ENCODE measurements at regions not wholly inside any gene's neighbourhood (a gene's known extent, or its start where the extent isn't known, plus 50 kb on each side); places are given as distances from the start of the nearest gene placed in this dataset.

- no peaks in the 10 kb centered on the region for H3K4me1 Mint-ChIP-seq
- ATAC-seq (no peak), DNase-seq (no peak)
- peaks cover 26% of the 10 kb centered on the region for H3K27me3 Mint-ChIP-seq
- no peak overlapping the region for H3K4me3 Mint-ChIP-seq
- H3K27ac Mint-ChIP-seq, result no peak overlapping the region
- no peaks in the 10 kb centered on the region for H3K9me3 Mint-ChIP-seq
Observed at GRCh38 chr12:125245581-125246557, 180.6 kb downstream of the AACS start.

DNA sequence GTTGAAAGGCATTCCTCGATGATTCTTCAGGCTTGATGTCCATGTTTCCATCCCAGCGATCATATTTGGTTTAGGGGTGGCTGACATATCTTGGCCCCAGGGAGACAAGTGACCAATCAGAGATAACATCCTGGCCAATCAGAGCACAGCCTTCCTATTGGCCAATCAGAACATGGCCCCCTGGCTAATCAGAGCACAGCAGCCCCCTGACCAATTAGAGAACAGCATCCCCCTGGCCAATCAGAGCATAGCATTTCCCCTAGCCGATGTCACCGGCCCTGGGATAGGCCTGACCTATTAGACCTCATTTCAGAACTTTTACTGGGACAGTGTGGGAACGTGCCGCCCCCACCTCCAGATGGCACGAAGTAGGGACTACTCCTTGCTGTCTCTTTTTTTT is 182.2 kb downstream of the AACS start:
- ATAC-seq (no peak), DNase-seq (no peak)
- Mint-ChIP-seq H3K27ac (no peak overlapping the region), H3K27me3 (peaks cover 21% of the 10 kb centered on the region), H3K4me1 (no peaks in the 10 kb centered on the region), H3K4me3 (no peak overlapping the region), H3K9me3 (no peaks in the 10 kb centered on the region)

DNA sequence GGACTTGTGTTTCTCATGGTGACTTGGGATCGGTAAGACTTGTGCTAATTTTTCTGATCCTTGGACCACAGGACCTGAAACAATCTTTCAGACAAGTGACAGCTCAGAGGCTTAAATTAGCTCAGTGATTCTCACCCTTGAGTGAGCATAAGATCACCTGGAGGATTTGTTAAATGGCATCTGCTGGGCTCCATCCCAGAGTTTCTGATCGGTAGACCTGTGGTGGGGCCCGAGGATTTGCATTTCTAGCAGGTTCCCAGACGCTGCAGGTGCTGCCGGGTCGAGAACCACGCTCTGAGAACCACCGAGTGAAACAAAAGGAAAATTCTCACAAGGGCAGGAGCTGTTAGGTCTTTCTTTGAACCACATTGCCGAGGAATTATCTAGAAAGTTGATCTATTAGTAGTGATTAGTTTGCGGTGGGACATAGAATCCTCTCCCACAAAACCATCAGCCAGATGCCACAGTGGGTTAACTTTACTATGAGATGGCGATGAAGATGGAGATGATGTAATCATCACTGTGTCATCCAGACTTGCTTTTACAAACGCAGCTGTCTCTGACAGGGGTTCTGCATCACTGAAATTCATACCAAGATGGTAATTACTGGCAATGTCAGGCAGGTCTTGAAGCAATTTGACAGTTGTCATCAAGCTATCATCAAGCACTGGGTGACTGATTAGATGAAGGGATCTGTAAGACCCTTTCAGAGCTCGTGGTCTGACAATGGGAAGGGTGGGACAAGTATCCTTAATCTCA is 184.0 kb downstream of the AACS start:
- H3K9me3 Mint-ChIP-seq, result no peaks in the 10 kb centered on the region
- no peak overlapping the region for H3K4me3 Mint-ChIP-seq
- H3K27ac Mint-ChIP-seq, result no peak overlapping the region
- DNase-seq, result no peak
- peaks cover 14% of the 10 kb centered on the region for H3K27me3 Mint-ChIP-seq
- ATAC-seq, result no peak
- no peaks in the 10 kb centered on the region for H3K4me1 Mint-ChIP-seq

- Mint-ChIP-seq H3K27ac (no peak overlapping the region), H3K9me3 (no peaks in the 10 kb centered on the region), H3K4me1 (no peaks in the 10 kb centered on the region), H3K4me3 (no peak overlapping the region), H3K27me3 (peaks cover 13% of the 10 kb centered on the region)
- ATAC-seq, result no peak
- DNase-seq, result no peak
Observed at GRCh38 chr12:125249932-125250331, 184.7 kb downstream of the AACS start.

DNA sequence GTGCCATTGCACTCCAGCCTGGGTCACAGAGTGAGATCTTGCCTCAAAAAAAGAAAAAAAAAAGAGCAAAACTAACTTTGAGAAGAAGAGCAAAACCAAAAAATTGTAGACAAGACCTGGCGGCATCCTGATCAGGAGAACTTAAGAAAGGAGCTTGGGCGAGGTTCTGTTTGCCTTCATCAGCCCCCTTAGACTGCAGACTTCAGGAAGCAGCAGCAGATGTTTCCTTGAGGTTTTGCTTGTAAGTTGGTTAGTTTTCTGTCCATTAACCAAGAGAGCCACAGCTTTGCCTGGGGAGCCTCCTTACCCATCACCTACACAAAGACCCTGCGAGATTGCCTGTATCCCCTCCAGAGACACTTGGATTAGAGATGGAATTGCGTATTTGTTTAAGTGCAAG is 189.0 kb downstream of the AACS start:
- no peak overlapping the region for H3K4me3 Mint-ChIP-seq
- no peaks in the 10 kb centered on the region for H3K4me1 Mint-ChIP-seq
- no peak for DNase-seq
- H3K9me3 Mint-ChIP-seq, result peaks cover 0 to 5% of the 10 kb centered on the region in 2 donors
- no peak for ATAC-seq
- peak overlapping the region in 1 of 2 donors; percentile 29 for H3K27ac Mint-ChIP-seq
- H3K27me3 Mint-ChIP-seq, result peaks cover 15% of the 10 kb centered on the region

DNA sequence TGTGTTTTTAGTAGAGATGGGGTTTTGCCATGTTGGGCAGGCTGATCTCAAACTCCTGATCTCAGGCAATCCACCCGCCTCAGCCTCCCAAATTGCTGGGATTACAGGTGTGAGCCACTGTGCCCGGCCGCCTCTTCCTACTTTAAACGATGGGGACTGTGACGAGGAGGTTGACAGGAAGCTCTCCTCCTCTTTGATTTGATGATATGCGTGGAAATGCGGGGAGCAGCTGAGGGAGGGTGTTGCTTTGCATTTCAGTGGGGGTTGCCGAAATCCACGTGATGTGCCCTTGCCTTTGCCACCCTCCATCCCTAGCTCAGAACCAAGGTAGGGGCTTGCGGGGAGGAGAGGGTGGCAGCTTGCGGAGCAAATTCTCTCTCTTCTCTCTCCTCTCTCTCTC is 189.6 kb downstream of the AACS start:
- H3K9me3 Mint-ChIP-seq, result peaks cover 0 to 5% of the 10 kb centered on the region in 2 donors
- no peak overlapping the region for H3K4me3 Mint-ChIP-seq
- H3K27me3 Mint-ChIP-seq, result peaks cover 15% of the 10 kb centered on the region
- ATAC-seq (no peak), DNase-seq (no peak)
- H3K27ac Mint-ChIP-seq, result no peak overlapping the region
- no peaks in the 10 kb centered on the region for H3K4me1 Mint-ChIP-seq

- Mint-ChIP-seq H3K9me3 (peaks cover 0 to 5% of the 10 kb centered on the region in 2 donors), H3K27ac (no peak overlapping the region), H3K4me1 (no peaks in the 10 kb centered on the region), H3K27me3 (peaks cover 18% of the 10 kb centered on the region), H3K4me3 (no peak overlapping the region)
- ATAC-seq (no peak), DNase-seq (no peak)
Observed at GRCh38 chr12:125255935-125256633, 190.8 kb downstream of the AACS start.

DNA sequence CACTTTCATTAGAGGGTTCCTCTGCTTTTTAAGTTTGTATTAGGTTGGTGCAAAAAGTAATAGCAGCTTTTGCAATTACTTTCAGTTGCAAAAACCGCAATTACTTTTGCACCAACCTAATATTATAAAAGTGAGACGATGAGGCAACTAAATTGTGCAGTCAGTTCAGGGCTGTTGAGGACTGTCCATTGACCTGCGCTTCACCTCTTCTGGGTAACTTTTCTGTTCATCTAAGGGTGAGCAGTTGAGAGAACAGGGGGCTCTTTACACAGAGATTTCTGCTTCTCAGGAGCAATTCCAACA is 191.3 kb downstream of the AACS start:
- DNase-seq, result no peak
- Mint-ChIP-seq H3K4me1 (no peaks in the 10 kb centered on the region), H3K27me3 (peaks cover 22% of the 10 kb centered on the region), H3K27ac (peak overlapping the region in 1 of 2 donors; percentile 68), H3K9me3 (peaks cover 0 to 5% of the 10 kb centered on the region in 2 donors), H3K4me3 (no peak overlapping the region)
- ATAC-seq, result no peak

DNA sequence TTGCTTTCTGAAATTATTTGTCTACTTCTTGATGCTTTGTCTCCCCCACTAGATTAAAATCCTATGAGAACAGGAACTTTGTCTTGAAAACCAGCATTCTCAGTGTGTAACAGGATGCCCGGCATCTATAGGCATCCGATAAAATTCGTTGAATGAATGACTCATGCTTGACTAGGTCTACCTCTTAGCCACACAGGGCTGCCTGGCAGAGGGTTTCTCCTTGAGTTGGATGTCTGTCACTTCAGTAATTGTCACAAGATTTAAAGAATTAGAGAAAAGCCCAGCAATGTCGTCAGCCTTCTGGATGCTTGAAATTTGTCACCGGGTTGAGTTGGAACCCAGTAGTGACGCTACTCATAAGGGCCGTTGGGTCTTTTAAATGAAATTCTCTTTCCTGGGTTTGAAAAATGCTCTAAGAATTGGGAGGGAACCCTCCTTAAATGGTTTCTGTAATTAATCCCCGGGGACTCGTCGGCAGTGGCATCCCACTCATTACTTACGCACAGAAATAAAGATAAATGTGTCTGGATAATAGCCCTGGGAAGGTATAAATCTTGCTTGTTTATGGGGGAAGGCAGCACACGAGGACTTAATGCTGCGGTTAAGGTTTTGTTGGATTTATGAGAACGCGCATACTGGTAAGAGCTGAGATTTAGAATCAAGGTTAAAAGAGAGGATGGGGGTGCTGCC is 194.1 kb downstream of the AACS start:
- ATAC-seq, result no peak
- Mint-ChIP-seq H3K27me3 (peaks cover 29% of the 10 kb centered on the region), H3K9me3 (peaks cover 0 to 5% of the 10 kb centered on the region in 2 donors)

GRCh38 chr12:125262851-125263250 is 197.6 kb downstream of the AACS start:
- Mint-ChIP-seq H3K9me3 (no peaks in the 10 kb centered on the region), H3K4me3 (no peak overlapping the region), H3K27ac (no peak overlapping the region), H3K4me1 (no peaks in the 10 kb centered on the region), H3K27me3 (peaks cover 25% of the 10 kb centered on the region)
- ATAC-seq, result no peak
- no peak for DNase-seq

More for the DNA sequence above, 194.1 kb downstream of the AACS start:
- Mint-ChIP-seq H3K4me3 (no peak overlapping the region), H3K27ac (no peak overlapping the region), H3K4me1 (no peaks in the 10 kb centered on the region)
- no peak for DNase-seq

DNA sequence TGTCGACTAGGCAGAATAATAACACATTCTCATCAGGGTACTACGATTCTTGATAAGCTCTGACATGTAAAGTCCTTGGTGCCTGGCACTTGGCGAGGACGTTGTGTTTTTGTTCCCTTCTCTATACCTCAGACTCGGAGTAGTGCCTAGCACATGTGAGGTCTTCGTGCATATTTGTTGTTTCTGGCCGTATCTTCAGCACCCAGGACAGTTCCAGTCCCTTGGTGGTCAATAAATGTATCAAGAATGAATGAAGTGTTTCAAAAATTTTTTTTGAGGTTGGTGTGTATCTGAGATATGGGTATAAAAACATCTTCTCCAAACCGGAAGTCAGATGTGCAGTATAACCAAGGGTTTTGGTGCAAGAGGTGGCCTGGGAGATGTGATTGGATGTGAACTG is 198.2 kb downstream of the AACS start:
- Mint-ChIP-seq H3K4me1 (no peaks in the 10 kb centered on the region), H3K27me3 (peaks cover 25% of the 10 kb centered on the region), H3K9me3 (no peaks in the 10 kb centered on the region), H3K4me3 (no peak overlapping the region), H3K27ac (no peak overlapping the region)
- no peak for DNase-seq
- no peak for ATAC-seq

- H3K27ac Mint-ChIP-seq, result no peak overlapping the region
- peaks cover 18% of the 10 kb centered on the region for H3K27me3 Mint-ChIP-seq
- no peaks in the 10 kb centered on the region for H3K9me3 Mint-ChIP-seq
- ATAC-seq, result no peak
- H3K4me3 Mint-ChIP-seq, result no peak overlapping the region
- H3K4me1 Mint-ChIP-seq, result no peaks in the 10 kb centered on the region
- no peak for DNase-seq
Observed at GRCh38 chr12:125267114-125267513, 201.9 kb downstream of the AACS start.

DNA sequence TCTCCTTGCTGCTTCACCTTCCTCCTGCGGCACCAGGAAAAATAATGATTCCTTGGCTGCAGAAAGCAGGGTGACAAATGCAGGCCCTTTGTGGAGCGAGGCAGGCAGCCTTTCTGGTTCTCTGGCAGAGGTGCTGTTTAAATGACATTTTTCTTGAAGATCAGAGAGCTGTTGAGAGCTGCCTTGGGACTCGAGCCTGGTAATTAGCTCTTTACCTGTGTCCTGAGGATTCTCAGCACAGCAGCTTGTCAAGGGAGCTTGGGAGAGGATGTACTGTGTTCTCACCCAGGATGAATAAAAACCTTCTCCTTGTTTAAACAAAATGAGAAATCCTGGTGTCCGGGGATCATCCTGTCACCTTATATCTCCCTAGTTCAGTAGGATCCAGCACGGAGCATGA is 204.0 kb downstream of the AACS start:
- no peak overlapping the region for H3K27ac Mint-ChIP-seq
- DNase-seq (no peak), ATAC-seq (no peak)
- no peak overlapping the region for H3K4me3 Mint-ChIP-seq
- peaks cover 8% of the 10 kb centered on the region for H3K27me3 Mint-ChIP-seq
- H3K4me1 Mint-ChIP-seq, result no peaks in the 10 kb centered on the region
- no peaks in the 10 kb centered on the region for H3K9me3 Mint-ChIP-seq

- ATAC-seq (no peak), DNase-seq (no peak)
- no peak overlapping the region for H3K27ac Mint-ChIP-seq
- H3K9me3 Mint-ChIP-seq, result no peaks in the 10 kb centered on the region
- peaks cover 17% of the 10 kb centered on the region for H3K27me3 Mint-ChIP-seq
- H3K4me1 Mint-ChIP-seq, result no peaks in the 10 kb centered on the region
- H3K4me3 Mint-ChIP-seq, result no peak overlapping the region
Observed at GRCh38 chr12:125271892-125272291, 206.7 kb downstream of the AACS start.

DNA sequence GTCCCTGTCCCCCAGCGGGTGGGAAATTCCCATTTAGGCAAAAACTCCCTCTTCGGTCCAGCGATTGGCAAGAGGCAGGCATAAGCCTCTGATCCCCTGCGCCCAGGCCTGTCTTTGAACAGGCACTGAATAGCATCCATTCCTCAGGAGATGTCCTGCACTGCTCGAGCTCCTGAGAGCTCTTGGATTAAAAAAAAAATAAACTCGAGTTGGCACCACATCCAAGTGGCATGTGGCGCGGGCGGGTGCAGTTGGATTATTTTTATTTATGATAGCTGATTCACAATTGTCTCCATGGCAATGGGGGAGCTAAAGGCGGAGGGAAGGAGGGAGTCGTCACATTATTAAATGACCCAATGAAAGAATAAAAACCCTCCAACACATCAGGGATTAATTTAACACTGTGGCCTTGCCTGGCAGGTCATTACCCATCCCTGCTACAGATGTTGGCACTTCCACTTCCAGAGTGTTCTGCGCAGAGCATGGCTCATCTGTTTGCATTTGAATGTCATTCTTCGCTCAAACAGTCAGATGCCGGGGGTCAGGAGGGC is 207.2 kb downstream of the AACS start:
- no peaks in the 10 kb centered on the region for H3K4me1 Mint-ChIP-seq
- DNase-seq (no peak), ATAC-seq (no peak)
- H3K27me3 Mint-ChIP-seq, result peaks cover 17% of the 10 kb centered on the region
- no peak overlapping the region for H3K27ac Mint-ChIP-seq
- H3K4me3 Mint-ChIP-seq, result no peak overlapping the region
- H3K9me3 Mint-ChIP-seq, result no peaks in the 10 kb centered on the region
